ENCODE measurements at regions not wholly inside any gene's neighbourhood (a gene's known extent, or its start where the extent isn't known, plus 50 kb on each side); places are given as distances from the start of the nearest gene placed in this dataset.

- Histone ChIP-seq H3K79me2 (replicated peaks; ENCODE audit: insufficient read depth, low read length) (no peaks in the 10 kb centered on the region), H3K9me3 (ENCODE audit: low read length) (no peaks in the 10 kb centered on the region), H2AFZ (ENCODE audit: low read depth, low read length) (no peak overlapping the region), H3K9me2 (ENCODE audit: insufficient read depth, low read length) (no peaks in the 10 kb centered on the region), H3K9ac (ENCODE audit: low read length) (no peak overlapping the region), H3K4me3 (ENCODE audit: low read length) (no peak overlapping the region), H3K27me3 (ENCODE audit: insufficient read depth, low read depth, low read length) (no peaks in the 10 kb centered on the region), H3K27ac (ENCODE audit: low read length) (no peak overlapping the region), H3K4me2 (ENCODE audit: low read length) (no peak overlapping the region), H4K20me1 (ENCODE audit: insufficient read depth) (no peaks in the 10 kb centered on the region), H3K36me3 (ENCODE audit: insufficient read depth, low read length) (no peaks in the 10 kb centered on the region), H3F3A (ENCODE audit: insufficient read depth, low read length, poor library complexity, severe bottlenecking) (no peaks in the 10 kb centered on the region)
- TF ChIP-seq REST (IDR thresholded peaks at IDR 0.05; ENCODE audit: borderline replicate concordance) (no peak), CTCF (IDR thresholded peaks at IDR 0.05; ENCODE audit: poor library complexity, severe bottlenecking) (no peak), TAF1 (IDR thresholded peaks at IDR 0.05; ENCODE audit: low read depth) (no peak), POLR2AphosphoS5 (IDR thresholded peaks at IDR 0.05) (no peak), EP300 (conservative IDR thresholded peaks at IDR 0.05; ENCODE audit: poor library complexity, severe bottlenecking) (no peak), RAD21 (conservative IDR thresholded peaks at IDR 0.05) (no peak), SMC3 (conservative IDR thresholded peaks at IDR 0.05; ENCODE audit: poor library complexity) (no peak), MXI1 (conservative IDR thresholded peaks at IDR 0.05; ENCODE audit: poor library complexity, severe bottlenecking) (no peak), EZH2 (IDR thresholded peaks at IDR 0.05; ENCODE audit: borderline replicate concordance, insufficient read depth, low read length, poor library complexity, severe bottlenecking) (no peak)
These were observed 129.8 kb downstream of the TBX5 start for GRCh38 chr12:114275932-114276785.

DNA sequence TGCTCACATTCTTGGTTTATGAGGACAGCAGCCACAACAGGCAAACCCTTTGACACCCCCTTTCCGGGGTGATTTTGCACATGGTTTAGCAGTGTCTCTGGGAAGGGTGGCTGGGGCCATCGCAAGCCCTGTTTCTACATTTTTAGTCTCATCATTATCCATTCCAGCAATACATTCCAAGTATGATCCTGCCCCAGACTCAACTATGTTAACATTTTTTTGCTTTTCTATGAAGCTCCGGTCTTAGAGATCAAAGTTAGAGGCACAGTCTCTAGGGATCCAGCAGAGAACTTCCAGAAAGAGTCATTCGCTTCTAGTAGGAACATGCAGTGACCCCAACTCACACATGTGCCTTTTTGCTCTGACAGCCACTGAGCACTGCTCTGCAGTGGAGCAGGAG lies 130.9 kb downstream of the TBX5 start:
- no peak overlapping the region for H3K4me3 ChIP-seq (ENCODE audit: low read length)
- H3K9me2 ChIP-seq (ENCODE audit: insufficient read depth, low read length) = no peaks in the 10 kb centered on the region
- no peak overlapping the region for H3K4me2 ChIP-seq (ENCODE audit: low read length)
- H3K79me2 ChIP-seq (replicated peaks; ENCODE audit: insufficient read depth, low read length) = no peaks in the 10 kb centered on the region
- H3K36me3 ChIP-seq (ENCODE audit: insufficient read depth, low read length) = no peaks in the 10 kb centered on the region
- no peaks in the 10 kb centered on the region for H3K27me3 ChIP-seq (ENCODE audit: insufficient read depth, low read depth, low read length)
- no peaks in the 10 kb centered on the region for H3K9me3 ChIP-seq (ENCODE audit: low read length)
- H4K20me1 ChIP-seq (ENCODE audit: insufficient read depth) = no peaks in the 10 kb centered on the region
- no peaks in the 10 kb centered on the region for H3F3A ChIP-seq (ENCODE audit: insufficient read depth, low read length, poor library complexity, severe bottlenecking)
- H2AFZ ChIP-seq (ENCODE audit: low read depth, low read length) = no peak overlapping the region
- no peak for TF ChIP-seq RAD21 (conservative IDR thresholded peaks at IDR 0.05)
- no peak for TF ChIP-seq TAF1 (IDR thresholded peaks at IDR 0.05; ENCODE audit: low read depth)
- TF ChIP-seq EP300 (conservative IDR thresholded peaks at IDR 0.05; ENCODE audit: poor library complexity, severe bottlenecking) = no peak
- no peak for TF ChIP-seq EZH2 (IDR thresholded peaks at IDR 0.05; ENCODE audit: borderline replicate concordance, insufficient read depth, low read length, poor library complexity, severe bottlenecking)
- no peak for TF ChIP-seq MXI1 (conservative IDR thresholded peaks at IDR 0.05; ENCODE audit: poor library complexity, severe bottlenecking)
- no peak for TF ChIP-seq POLR2AphosphoS5 (IDR thresholded peaks at IDR 0.05)
- TF ChIP-seq SMC3 (conservative IDR thresholded peaks at IDR 0.05; ENCODE audit: poor library complexity) = no peak
- no peak for TF ChIP-seq CTCF (IDR thresholded peaks at IDR 0.05; ENCODE audit: poor library complexity, severe bottlenecking)
- TF ChIP-seq REST (IDR thresholded peaks at IDR 0.05; ENCODE audit: borderline replicate concordance) = no peak
- no peak overlapping the region for H3K9ac ChIP-seq (ENCODE audit: low read length)
- H3K27ac ChIP-seq (ENCODE audit: low read length) = no peak overlapping the region

All from neural cell (in vitro differentiated cells).